H1 (cell line): ENCODE measurements at regions not wholly inside any gene's neighbourhood (a gene's known extent, or its start where the extent isn't known, plus 50 kb on each side); places are given as distances from the start of the nearest gene placed in this dataset.

ENCODE experiments used
- GTF2F1 ChIP-seq: IDR thresholded peaks from 2 replicates; pipeline ENCODE4 v1.6.1; 2012; ENCODE audit warnings: low read depth, low read length, improper control_type of control experiment, borderline replicate concordance
- NANOG ChIP-seq: IDR thresholded peaks from 2 replicates; pipeline ENCODE4 v1.6.1; 2011; ENCODE audit warnings: low read length, low read depth, mild to moderate bottlenecking, inconsistent platforms; ENCODE audit not compliant: insufficient read depth, poor library complexity, severe bottlenecking
- PHF8 ChIP-seq: fragments of 200-600 bp; sonication (generic); conservative IDR thresholded peaks from 2 replicates; pipeline ENCODE4 v1.7.1; 2012; ENCODE audit warnings: low read depth, mild to moderate bottlenecking, inconsistent platforms, low read length, moderate library complexity
- POLR2AphosphoS5 ChIP-seq: IDR thresholded peaks from 2 replicates; pipeline ENCODE4 v1.6.1; 2011; ENCODE audit warnings: low read depth, low read length
- SAP30 ChIP-seq: fragments of 300-600 bp; sonication (generic); IDR thresholded peaks from 2 replicates; pipeline ENCODE4 v1.7.1; 2012; ENCODE audit warnings: low read length, moderate library complexity, mild to moderate bottlenecking, inconsistent platforms; ENCODE audit not compliant: insufficient read depth, insufficient replicate concordance
- SIN3A ChIP-seq, 2 experiments: IDR thresholded peaks in 1 of 2; conservative IDR thresholded peaks in 1 of 2; 2 replicates each; pipeline ENCODE4 v1.6.1; 2011 to 2012; ENCODE audit warnings: low read length in 2 of 2, improper control_type of control experiment in 1 of 2, low read depth in 1 of 2, mild to moderate bottlenecking in 1 of 2
- TAF7 ChIP-seq: optimal IDR thresholded peaks from 2 replicates; pipeline ENCODE3; 2011; ENCODE audit warnings: low read depth, mild to moderate bottlenecking, inconsistent platforms, low read length, moderate library complexity, borderline replicate concordance
- TEAD4 ChIP-seq: IDR thresholded peaks from 2 replicates; pipeline ENCODE4 v1.6.1; 2012; ENCODE audit warnings: low read depth, low read length, inconsistent platforms, mixed read lengths
- TF ChIP-seq, protein P1 (sequence below): fragments of 300-600 bp; sonication (generic); IDR thresholded peaks from 2 replicates; pipeline ENCODE4 v1.7.1; 2012; ENCODE audit warnings: low read length, moderate library complexity, mild to moderate bottlenecking, inconsistent platforms; ENCODE audit not compliant: insufficient replicate concordance
- TF ChIP-seq, protein P2 (sequence below): IDR thresholded peaks from 2 replicates; pipeline ENCODE4 v1.6.1; 2012; ENCODE audit warnings: inconsistent platforms
- TF ChIP-seq, protein P3 (sequence below): IDR thresholded peaks from 2 replicates; pipeline ENCODE4 v1.6.1; 2011; ENCODE audit warnings: low read depth, mild to moderate bottlenecking, low read length; ENCODE audit not compliant: insufficient read depth

DNA sequence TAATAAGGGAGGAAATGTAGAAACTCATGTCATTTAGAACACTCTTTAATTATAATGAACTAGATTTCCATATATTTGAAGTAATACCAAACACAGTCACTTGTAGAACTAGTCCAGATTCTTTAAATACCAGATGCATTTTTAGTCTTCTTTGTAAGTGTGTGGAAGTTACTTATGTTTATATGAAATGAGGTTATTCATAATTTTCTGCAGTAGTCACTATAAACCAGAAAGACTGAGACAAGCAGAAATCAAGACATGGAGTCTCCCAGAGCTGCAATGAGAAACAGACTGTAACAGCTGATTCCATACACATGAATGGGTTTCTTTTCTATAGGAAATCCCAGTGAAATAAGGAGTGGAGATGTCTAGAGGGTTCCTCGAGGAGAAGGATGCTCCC is 216.6 kb upstream of the ZP4 start (continued):
- TF ChIP-seq, protein P1, sequence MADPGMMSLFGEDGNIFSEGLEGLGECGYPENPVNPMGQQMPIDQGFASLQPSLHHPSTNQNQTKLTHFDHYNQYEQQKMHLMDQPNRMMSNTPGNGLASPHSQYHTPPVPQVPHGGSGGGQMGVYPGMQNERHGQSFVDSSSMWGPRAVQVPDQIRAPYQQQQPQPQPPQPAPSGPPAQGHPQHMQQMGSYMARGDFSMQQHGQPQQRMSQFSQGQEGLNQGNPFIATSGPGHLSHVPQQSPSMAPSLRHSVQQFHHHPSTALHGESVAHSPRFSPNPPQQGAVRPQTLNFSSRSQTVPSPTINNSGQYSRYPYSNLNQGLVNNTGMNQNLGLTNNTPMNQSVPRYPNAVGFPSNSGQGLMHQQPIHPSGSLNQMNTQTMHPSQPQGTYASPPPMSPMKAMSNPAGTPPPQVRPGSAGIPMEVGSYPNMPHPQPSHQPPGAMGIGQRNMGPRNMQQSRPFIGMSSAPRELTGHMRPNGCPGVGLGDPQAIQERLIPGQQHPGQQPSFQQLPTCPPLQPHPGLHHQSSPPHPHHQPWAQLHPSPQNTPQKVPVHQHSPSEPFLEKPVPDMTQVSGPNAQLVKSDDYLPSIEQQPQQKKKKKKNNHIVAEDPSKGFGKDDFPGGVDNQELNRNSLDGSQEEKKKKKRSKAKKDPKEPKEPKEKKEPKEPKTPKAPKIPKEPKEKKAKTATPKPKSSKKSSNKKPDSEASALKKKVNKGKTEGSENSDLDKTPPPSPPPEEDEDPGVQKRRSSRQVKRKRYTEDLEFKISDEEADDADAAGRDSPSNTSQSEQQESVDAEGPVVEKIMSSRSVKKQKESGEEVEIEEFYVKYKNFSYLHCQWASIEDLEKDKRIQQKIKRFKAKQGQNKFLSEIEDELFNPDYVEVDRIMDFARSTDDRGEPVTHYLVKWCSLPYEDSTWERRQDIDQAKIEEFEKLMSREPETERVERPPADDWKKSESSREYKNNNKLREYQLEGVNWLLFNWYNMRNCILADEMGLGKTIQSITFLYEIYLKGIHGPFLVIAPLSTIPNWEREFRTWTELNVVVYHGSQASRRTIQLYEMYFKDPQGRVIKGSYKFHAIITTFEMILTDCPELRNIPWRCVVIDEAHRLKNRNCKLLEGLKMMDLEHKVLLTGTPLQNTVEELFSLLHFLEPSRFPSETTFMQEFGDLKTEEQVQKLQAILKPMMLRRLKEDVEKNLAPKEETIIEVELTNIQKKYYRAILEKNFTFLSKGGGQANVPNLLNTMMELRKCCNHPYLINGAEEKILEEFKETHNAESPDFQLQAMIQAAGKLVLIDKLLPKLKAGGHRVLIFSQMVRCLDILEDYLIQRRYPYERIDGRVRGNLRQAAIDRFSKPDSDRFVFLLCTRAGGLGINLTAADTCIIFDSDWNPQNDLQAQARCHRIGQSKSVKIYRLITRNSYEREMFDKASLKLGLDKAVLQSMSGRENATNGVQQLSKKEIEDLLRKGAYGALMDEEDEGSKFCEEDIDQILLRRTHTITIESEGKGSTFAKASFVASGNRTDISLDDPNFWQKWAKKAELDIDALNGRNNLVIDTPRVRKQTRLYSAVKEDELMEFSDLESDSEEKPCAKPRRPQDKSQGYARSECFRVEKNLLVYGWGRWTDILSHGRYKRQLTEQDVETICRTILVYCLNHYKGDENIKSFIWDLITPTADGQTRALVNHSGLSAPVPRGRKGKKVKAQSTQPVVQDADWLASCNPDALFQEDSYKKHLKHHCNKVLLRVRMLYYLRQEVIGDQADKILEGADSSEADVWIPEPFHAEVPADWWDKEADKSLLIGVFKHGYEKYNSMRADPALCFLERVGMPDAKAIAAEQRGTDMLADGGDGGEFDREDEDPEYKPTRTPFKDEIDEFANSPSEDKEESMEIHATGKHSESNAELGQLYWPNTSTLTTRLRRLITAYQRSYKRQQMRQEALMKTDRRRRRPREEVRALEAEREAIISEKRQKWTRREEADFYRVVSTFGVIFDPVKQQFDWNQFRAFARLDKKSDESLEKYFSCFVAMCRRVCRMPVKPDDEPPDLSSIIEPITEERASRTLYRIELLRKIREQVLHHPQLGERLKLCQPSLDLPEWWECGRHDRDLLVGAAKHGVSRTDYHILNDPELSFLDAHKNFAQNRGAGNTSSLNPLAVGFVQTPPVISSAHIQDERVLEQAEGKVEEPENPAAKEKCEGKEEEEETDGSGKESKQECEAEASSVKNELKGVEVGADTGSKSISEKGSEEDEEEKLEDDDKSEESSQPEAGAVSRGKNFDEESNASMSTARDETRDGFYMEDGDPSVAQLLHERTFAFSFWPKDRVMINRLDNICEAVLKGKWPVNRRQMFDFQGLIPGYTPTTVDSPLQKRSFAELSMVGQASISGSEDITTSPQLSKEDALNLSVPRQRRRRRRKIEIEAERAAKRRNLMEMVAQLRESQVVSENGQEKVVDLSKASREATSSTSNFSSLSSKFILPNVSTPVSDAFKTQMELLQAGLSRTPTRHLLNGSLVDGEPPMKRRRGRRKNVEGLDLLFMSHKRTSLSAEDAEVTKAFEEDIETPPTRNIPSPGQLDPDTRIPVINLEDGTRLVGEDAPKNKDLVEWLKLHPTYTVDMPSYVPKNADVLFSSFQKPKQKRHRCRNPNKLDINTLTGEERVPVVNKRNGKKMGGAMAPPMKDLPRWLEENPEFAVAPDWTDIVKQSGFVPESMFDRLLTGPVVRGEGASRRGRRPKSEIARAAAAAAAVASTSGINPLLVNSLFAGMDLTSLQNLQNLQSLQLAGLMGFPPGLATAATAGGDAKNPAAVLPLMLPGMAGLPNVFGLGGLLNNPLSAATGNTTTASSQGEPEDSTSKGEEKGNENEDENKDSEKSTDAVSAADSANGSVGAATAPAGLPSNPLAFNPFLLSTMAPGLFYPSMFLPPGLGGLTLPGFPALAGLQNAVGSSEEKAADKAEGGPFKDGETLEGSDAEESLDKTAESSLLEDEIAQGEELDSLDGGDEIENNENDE = no peak
- TF ChIP-seq POLR2AphosphoS5 (no peak), SIN3A (conservative IDR thresholded peaks at IDR 0.05 in 1 of 2, IDR thresholded peaks at IDR 0.05 in 1 of 2; ENCODE audit: low read depth in 1 of 2, low read length in 2 of 2) (no peak), SAP30 (no peak), TAF7 (no peak), PHF8 (no peak), TEAD4 (no peak), NANOG (no peak), GTF2F1 (no peak)
- TF ChIP-seq, protein P2, sequence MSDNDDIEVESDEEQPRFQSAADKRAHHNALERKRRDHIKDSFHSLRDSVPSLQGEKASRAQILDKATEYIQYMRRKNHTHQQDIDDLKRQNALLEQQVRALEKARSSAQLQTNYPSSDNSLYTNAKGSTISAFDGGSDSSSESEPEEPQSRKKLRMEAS = no peak
- TF ChIP-seq, protein P3, sequence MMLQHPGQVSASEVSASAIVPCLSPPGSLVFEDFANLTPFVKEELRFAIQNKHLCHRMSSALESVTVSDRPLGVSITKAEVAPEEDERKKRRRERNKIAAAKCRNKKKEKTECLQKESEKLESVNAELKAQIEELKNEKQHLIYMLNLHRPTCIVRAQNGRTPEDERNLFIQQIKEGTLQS = no peak
